Panc1 (cell line): ENCODE measurements at regions not wholly inside any gene's neighbourhood (a gene's known extent, or its start where the extent isn't known, plus 50 kb on each side); places are given as distances from the start of the nearest gene placed in this dataset.

Source experiments
- ATAC-seq: fragments of 200-7000 bp; cut with Tn5 transposase; 2 replicates; pipeline ENCODE4 v1.9.1; 2020; ENCODE audit warnings: mild to moderate bottlenecking, moderate library complexity
- BruUV-seq: library from RNA; stranded (reverse); fragments of 400-500 nt; replicated peaks from 2 replicates; lab custom pipeline; 2021; lab: Mats Ljungman, UMichigan
- CTCF ChIA-PET: fragments of 300-600 bp; sonication (Branson Sonifier 250); formaldehyde crosslinking; loops from one replicate; lab custom pipeline; 2022; ENCODE audit warnings: antibody characterized with exemption; lab: Charles Lee
- POLR2A ChIA-PET: fragments of 300-600 bp; sonication (Branson Sonifier 250); formaldehyde crosslinking; loops from one replicate; lab custom pipeline; 2022; ENCODE audit warnings: antibody characterized with exemption; lab: Charles Lee
- DNase-seq: peaks from one replicate; pipeline ENCODE4 v3.0.0-alpha.2; 2010; ENCODE audit warnings: low read depth, low spot score
- H3K27ac ChIP-seq: 2 replicates; pipeline ENCODE4 v1.5.1; 2011; ENCODE audit warnings: mild to moderate bottlenecking, low read length, inconsistent platforms
- H3K27me3 ChIP-seq: fragments of 200-500 bp; sonication (Bioruptor generic); 2 replicates; pipeline ENCODE4 v1.6.0; 2014; ENCODE audit warnings: low read length, inconsistent platforms; ENCODE audit not compliant: control insufficient read depth, insufficient read depth
- H3K36me3 ChIP-seq: fragments of 200-500 bp; sonication (Bioruptor generic); 2 replicates; pipeline ENCODE4 v1.5.1; 2014; ENCODE audit warnings: inconsistent platforms, mild to moderate bottlenecking, low read length, moderate library complexity; ENCODE audit not compliant: control insufficient read depth, insufficient read depth
- H3K4me1 ChIP-seq: 2 replicates; pipeline ENCODE4 v1.5.1; 2011; ENCODE audit warnings: inconsistent platforms, mild to moderate bottlenecking, low read length, moderate library complexity; ENCODE audit not compliant: control insufficient read depth, insufficient read depth
- H3K4me3 ChIP-seq, 2 experiments: 2 replicates each; pipeline ENCODE4 v1.5.1; 2011 to 2012; ENCODE audit warnings: low read depth in 2 of 2, low read length in 2 of 2, mild to moderate bottlenecking in 2 of 2, inconsistent platforms in 1 of 2, moderate library complexity in 1 of 2
- H3K9me3 ChIP-seq: fragments of 200-500 bp; sonication (Bioruptor generic); 2 replicates; pipeline ENCODE4 v1.5.1; 2014; ENCODE audit warnings: low read depth, mild to moderate bottlenecking, inconsistent platforms, low read length, moderate library complexity; ENCODE audit not compliant: control insufficient read depth, insufficient read depth
- CTCF ChIP-seq: fragments of 450-650 bp; IDR thresholded peaks from 2 replicates; pipeline ENCODE4 v1.5.1; 2017; ENCODE audit warnings: mild to moderate bottlenecking
- POLR2AphosphoS5 ChIP-seq: IDR thresholded peaks from 2 replicates; pipeline ENCODE4 v1.6.1; 2012; ENCODE audit warnings: mild to moderate bottlenecking, low read depth, low read length, moderate library complexity
- REST ChIP-seq, 2 experiments: IDR thresholded peaks; 2 replicates each; pipeline ENCODE4 v1.6.1; 2011 to 2012; ENCODE audit warnings: low read depth in 2 of 2, control low read depth in 1 of 2, low read length in 1 of 2, mild to moderate bottlenecking in 1 of 2, moderate library complexity in 1 of 2; ENCODE audit not compliant: insufficient read depth in 1 of 2
- SIN3A ChIP-seq: IDR thresholded peaks from 2 replicates; pipeline ENCODE4 v1.6.1; 2012; ENCODE audit warnings: low read depth, mild to moderate bottlenecking, low read length, moderate library complexity, borderline replicate concordance; ENCODE audit not compliant: insufficient read depth
- TCF7L2 ChIP-seq: IDR thresholded peaks from 2 replicates; pipeline ENCODE4 v1.6.1; 2011; ENCODE audit warnings: mild to moderate bottlenecking, low read depth, low read length, inconsistent platforms
- in situ Hi-C: cut with HindIII; loops from 2 replicates; pipeline ENCODE4 v1.10.0; 2016; ENCODE audit warnings: low sequenced_read_pairs, low pct_unique_long_range_greater_than_20kb
- intact Hi-C: fragments of 100-400 bp; cut with micrococcal nuclease; formaldehyde crosslinking; loops from one replicate; pipeline ENCODE4 v1.10.0; 2022; ENCODE audit not compliant: unreplicated experiment

DNA sequence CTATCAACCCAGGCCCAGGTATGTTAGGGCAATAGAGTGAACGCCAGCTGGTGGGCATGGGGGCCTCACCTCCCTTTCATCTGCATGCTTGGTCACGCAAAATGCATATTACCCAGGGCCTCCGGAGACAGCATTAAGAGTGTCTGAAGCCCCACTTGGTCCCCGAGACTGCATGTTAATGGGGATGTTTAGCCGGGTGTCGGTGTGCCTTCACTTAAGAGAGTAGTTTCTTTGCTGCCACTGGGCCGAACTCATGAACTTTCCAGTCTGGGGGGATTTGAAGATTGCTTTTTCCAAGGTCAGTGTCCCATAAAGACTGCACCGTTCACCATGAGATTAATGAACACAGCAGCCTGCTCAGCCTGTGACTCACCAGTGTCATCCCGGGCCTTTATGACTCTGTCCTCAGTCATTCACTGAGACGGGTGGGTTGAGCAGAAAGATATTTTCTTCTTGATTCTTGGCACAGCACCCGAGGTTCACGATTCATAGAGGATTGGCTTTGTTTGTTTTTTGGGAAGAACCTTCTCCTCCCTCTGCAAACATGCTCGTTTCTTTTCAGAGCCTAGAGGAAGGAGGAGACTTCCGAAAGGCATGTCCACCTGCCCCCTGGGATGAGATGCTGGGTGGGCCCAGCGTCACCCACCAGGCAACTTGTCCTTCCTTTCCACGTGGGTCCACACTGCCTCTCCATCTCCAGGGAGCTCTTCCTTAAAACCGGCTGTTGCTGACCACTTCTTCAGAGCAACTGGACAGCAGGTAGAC is 199.1 kb downstream of the GLI2 start:
- H3K27ac ChIP-seq: peak overlapping the region; percentile 21
- H3K36me3 ChIP-seq: no peaks in the 10 kb centered on the region
- intact Hi-C loops: loop anchor here (10.0 kb wide), 1 partner anchor 240 kb away; no protein-coding TSS in a partner anchor
- no peaks in the 10 kb centered on the region for H3K27me3 ChIP-seq
- POLR2A ChIA-PET: no interaction called here
- H3K4me3 ChIP-seq: no peak overlapping the region
- H3K4me1 ChIP-seq: peaks cover 44% of the 10 kb centered on the region
- CTCF ChIA-PET: no interaction called here
- no TSS peak for BruUV-seq
- in situ Hi-C loops: no loop called here
- peak; percentile 76 for DNase-seq
- ATAC-seq: peak; percentile 73
- no peak for TF ChIP-seq SIN3A
- TF ChIP-seq POLR2AphosphoS5: no peak
- no peak for TF ChIP-seq TCF7L2
- TF ChIP-seq REST (IDR thresholded peaks at IDR 0.05; ENCODE audit: insufficient read depth in 1 of 2, low read depth in 2 of 2, low read length in 1 of 2): no peak
- TF ChIP-seq CTCF: no peak
- no peaks in the 10 kb centered on the region for H3K9me3 ChIP-seq

GRCh38 chr2:120935339-120936313 is 200.0 kb downstream of the GLI2 start:
- CTCF ChIA-PET: no interaction called here
- no peaks in the 10 kb centered on the region for H3K27me3 ChIP-seq
- H3K9me3 ChIP-seq: no peaks in the 10 kb centered on the region
- no TSS peak for BruUV-seq
- DNase-seq (no peak), ATAC-seq (peak; percentile 39)
- no peaks in the 10 kb centered on the region for H3K36me3 ChIP-seq
- peak overlapping the region; percentile 23 for H3K27ac ChIP-seq
- TF ChIP-seq TCF7L2 (peak; percentile 96), SIN3A (no peak), POLR2AphosphoS5 (no peak)
- peaks cover 44% of the 10 kb centered on the region for H3K4me1 ChIP-seq
- intact Hi-C loops (loop anchor here (10.0 kb wide), 1 partner anchor 241 kb away; no protein-coding TSS in a partner anchor), in situ Hi-C loops (no loop called here)
- H3K4me3 ChIP-seq: no peak overlapping the region
- POLR2A ChIA-PET: no interaction called here
